HCT116 (cell line): ENCODE measurements at regions not wholly inside any gene's neighbourhood (a gene's known extent, or its start where the extent isn't known, plus 50 kb on each side); places are given as distances from the start of the nearest gene placed in this dataset.

Experiments used
- ATAC-seq: fragments of 200-7000 bp; cut with Tn5 transposase; 2 replicates; pipeline ENCODE4 v1.9.1; 2020; ENCODE audit warnings: mild to moderate bottlenecking, moderate library complexity
- BruUV-seq: library from RNA; stranded (reverse); fragments of 400-500 nt; replicated peaks from 2 replicates; lab custom pipeline; 2021; lab: Mats Ljungman, UMichigan
- CTCF ChIA-PET: fragments of 300-600 bp; sonication (Branson Sonifier 250); formaldehyde crosslinking; loops from one replicate; lab custom pipeline; 2021; ENCODE audit warnings: antibody characterized with exemption; lab: Charles Lee
- POLR2A ChIA-PET: fragments of 300-600, 350-600 bp; sonication (Branson Sonifier 250); formaldehyde crosslinking; loops from one replicate; lab custom pipeline; 2021; ENCODE audit warnings: antibody characterized with exemption; lab: Charles Lee
- RAD21 ChIA-PET, 2 experiments: fragments of 300-600 bp; sonication (Branson Sonifier 250); formaldehyde crosslinking; loops; one replicate each; lab custom pipeline; 2023; ENCODE audit warnings: low total read pairs in 2 of 2; ENCODE audit not compliant: uncharacterized antibody in 2 of 2, unreplicated experiment in 2 of 2, low non-redundant PET in 1 of 2; lab: Charles Lee
- DNase-seq: peaks from one replicate; pipeline ENCODE4 v3.0.0-alpha.2; 2010; ENCODE audit warnings: low read depth, low spot score
- H2AFZ ChIP-seq: fragments of 200-600 bp; shearing (Covaris generic), sonication (generic); 2 replicates; pipeline ENCODE4 v1.6.1; 2017; ENCODE audit warnings: low read depth, mixed run types, mixed read lengths, antibody characterized with exemption, low read length; ENCODE audit not compliant: poor library complexity, severe bottlenecking
- H3K27ac ChIP-seq: 2 replicates; pipeline ENCODE4 v1.5.1; 2012; ENCODE audit warnings: low read depth, low read length
- H3K27me3 ChIP-seq: fragments of 200-600 bp; sonication (generic); 2 replicates; pipeline ENCODE4 v1.6.1; 2016; ENCODE audit warnings: mixed run types, low read length, mixed read lengths; ENCODE audit not compliant: insufficient read depth
- H3K36me3 ChIP-seq, 2 experiments: fragments of 200-500 bp in 1 of 2; fragments of 200-600 bp in 1 of 2; sonication (Bioruptor generic) in 1 of 2; sonication (generic) in 1 of 2; 2 replicates each; pipeline versions ENCODE4 v1.5.1 to v1.6.1; 2014 to 2016; ENCODE audit warnings: low read length in 2 of 2, inconsistent platforms in 1 of 2, mixed read lengths in 1 of 2, mixed run types in 1 of 2; ENCODE audit not compliant: insufficient read depth in 2 of 2, control insufficient read depth in 1 of 2
- H3K4me1 ChIP-seq, 2 experiments: fragments of 200-600 bp in 1 of 2; sonication (generic) in 1 of 2; 2 replicates each; pipeline versions ENCODE4 v1.5.1 to v1.6.1; 2012 to 2017; ENCODE audit warnings: low read length in 2 of 2, inconsistent platforms in 1 of 2, mild to moderate bottlenecking in 1 of 2, mixed read lengths in 1 of 2, mixed run types in 1 of 2, moderate library complexity in 1 of 2; ENCODE audit not compliant: insufficient read depth in 2 of 2, control insufficient read depth in 1 of 2
- H3K4me2 ChIP-seq: fragments of 200-600 bp; sonication (generic); 2 replicates; pipeline ENCODE4 v1.6.1; 2017; ENCODE audit warnings: mixed run types, low read length, mixed read lengths
- H3K4me3 ChIP-seq, 2 experiments: fragments of 200-600 bp in 1 of 2; sonication (generic) in 1 of 2; replicated peaks in 1 of 2; 2 replicates each; pipeline ENCODE4 v1.5.1; 2011 to 2016; ENCODE audit warnings: low read length in 2 of 2, control low read depth in 1 of 2, low read depth in 1 of 2, mild to moderate bottlenecking in 1 of 2, mixed read lengths in 1 of 2, mixed run types in 1 of 2
- H3K79me2 ChIP-seq: fragments of 200-600 bp; sonication (generic); 2 replicates; pipeline ENCODE4 v1.6.1; 2017; ENCODE audit warnings: mild to moderate bottlenecking, mixed run types, low read length, moderate library complexity, mixed read lengths; ENCODE audit not compliant: insufficient read depth
- H3K9ac ChIP-seq: fragments of 200-600 bp; sonication (generic); 2 replicates; pipeline ENCODE4 v1.6.1; 2016; ENCODE audit warnings: low read length, mixed read lengths
- H3K9me2 ChIP-seq: fragments of 200-600 bp; sonication (generic), shearing (Covaris generic); 2 replicates; pipeline ENCODE4 v1.6.1; 2017; ENCODE audit warnings: mixed run types, mild to moderate bottlenecking, moderate library complexity; ENCODE audit not compliant: insufficient read depth
- H3K9me3 ChIP-seq, 2 experiments: fragments of 200-500 bp in 1 of 2; fragments of 200-600 bp in 1 of 2; sonication (Bioruptor generic) in 1 of 2; sonication (generic) in 1 of 2; 2 replicates each; pipeline ENCODE4 v1.6.1; 2014 to 2017; ENCODE audit warnings: low read length in 2 of 2, mixed read lengths in 2 of 2, inconsistent platforms in 1 of 2, low read depth in 1 of 2, mild to moderate bottlenecking in 1 of 2, mixed run types in 1 of 2, moderate library complexity in 1 of 2; ENCODE audit not compliant: control insufficient read depth in 1 of 2, insufficient read depth in 1 of 2
- H4K20me1 ChIP-seq: fragments of 200-600 bp; sonication (generic), shearing (Covaris generic); 2 replicates; pipeline ENCODE4 v1.6.1; 2017; ENCODE audit warnings: mixed run types, mild to moderate bottlenecking, moderate library complexity; ENCODE audit not compliant: insufficient read depth
- CBX3 ChIP-seq: IDR thresholded peaks from 2 replicates; pipeline ENCODE4 v1.6.1; 2012; ENCODE audit warnings: low read depth
- EZH2 ChIP-seq: fragments of 200-600 bp; sonication (generic); IDR thresholded peaks from 2 replicates; pipeline ENCODE4 v1.6.1; 2017; ENCODE audit warnings: antibody characterized with exemption, mixed run types
- POLR2A ChIP-seq: IDR thresholded peaks from 2 replicates; pipeline ENCODE4 v1.7.0; 2011; ENCODE audit warnings: borderline replicate concordance; ENCODE audit not compliant: insufficient read depth, insufficient read length; ENCODE audit errors: extremely low read depth
- POLR2AphosphoS5 ChIP-seq: IDR thresholded peaks from 2 replicates; pipeline ENCODE4 v1.6.1; 2011; ENCODE audit warnings: mild to moderate bottlenecking, low read depth, low read length, moderate library complexity
- SP1 ChIP-seq: IDR thresholded peaks from 2 replicates; pipeline ENCODE4 v1.6.1; 2012; ENCODE audit warnings: low read depth
- intact Hi-C: fragments of 100-400 bp; cut with micrococcal nuclease; formaldehyde crosslinking; loops from 2 replicates; pipeline ENCODE4 v1.10.0; 2022
- TF ChIP-seq, protein P1 (sequence below): IDR thresholded peaks from 2 replicates; pipeline ENCODE4 v1.6.1; 2012
- TF ChIP-seq, protein P2 (sequence below): IDR thresholded peaks from 2 replicates; pipeline ENCODE4 v1.6.1; 2012
- TF ChIP-seq, protein P3 (sequence below): IDR thresholded peaks from 2 replicates; pipeline ENCODE4 v1.6.1; 2012; ENCODE audit warnings: low read depth

DNA sequence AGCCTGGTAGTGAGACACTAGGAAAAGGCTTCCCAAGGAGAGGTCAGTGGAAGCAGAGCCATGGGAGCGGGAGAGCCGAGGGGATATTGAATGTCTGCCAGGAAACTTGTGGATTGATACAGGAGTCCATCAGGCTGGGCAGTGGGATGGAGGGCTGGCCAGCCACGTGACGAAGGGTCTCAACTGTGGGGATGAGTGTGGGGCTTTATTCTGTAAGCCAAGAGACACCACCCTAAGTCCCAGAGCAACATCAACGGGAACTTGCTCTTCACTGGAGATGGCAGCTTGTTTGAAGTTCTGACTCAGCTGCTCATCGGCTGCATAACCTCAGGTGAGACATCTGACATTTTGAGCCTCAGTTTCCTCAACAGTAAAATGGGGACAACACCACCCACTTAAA lies 197.8 kb downstream of the VRK1 start (continued):
- TF ChIP-seq, protein P1, sequence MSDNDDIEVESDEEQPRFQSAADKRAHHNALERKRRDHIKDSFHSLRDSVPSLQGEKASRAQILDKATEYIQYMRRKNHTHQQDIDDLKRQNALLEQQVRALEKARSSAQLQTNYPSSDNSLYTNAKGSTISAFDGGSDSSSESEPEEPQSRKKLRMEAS: no peak
- no peak for TF ChIP-seq POLR2AphosphoS5

DNA sequence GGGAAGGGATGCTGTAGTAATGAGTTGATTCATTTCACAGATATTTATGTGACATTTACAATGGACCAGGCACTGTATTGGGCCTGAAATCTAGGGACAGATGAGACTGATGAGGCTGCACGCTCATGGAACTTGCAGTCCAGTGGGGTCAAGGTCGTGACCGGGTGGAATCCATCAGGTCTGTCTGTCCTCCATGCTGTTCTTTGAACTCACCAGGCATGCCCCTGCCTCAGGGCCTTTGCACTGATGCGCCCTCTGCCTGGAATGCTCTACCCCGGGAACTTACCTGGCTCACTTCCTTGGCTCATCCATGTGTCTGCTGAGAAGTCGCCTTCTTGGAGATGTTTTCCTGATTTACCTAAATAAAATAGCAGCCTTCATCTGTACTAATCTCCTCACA lies 200.1 kb downstream of the VRK1 start:
- RAD21 ChIA-PET: no interaction called here
- Histone ChIP-seq H3K36me3 (no peaks in the 10 kb centered on the region), H3K4me1 (no peaks in the 10 kb centered on the region), H4K20me1 (no peaks in the 10 kb centered on the region), H3K9me3 (no peaks in the 10 kb centered on the region), H3K9me2 (no peaks in the 10 kb centered on the region), H3K79me2 (no peaks in the 10 kb centered on the region), H3K27me3 (no peaks in the 10 kb centered on the region), H3K4me3 (no peak overlapping the region), H2AFZ (no peak overlapping the region), H3K27ac (no peak overlapping the region), H3K4me2 (no peak overlapping the region), H3K9ac (no peak overlapping the region)
- POLR2A ChIA-PET: no interaction called here
- TF ChIP-seq SP1 (no peak), CBX3 (no peak), POLR2A (no peak), EZH2 (no peak)
- TF ChIP-seq, protein P2, sequence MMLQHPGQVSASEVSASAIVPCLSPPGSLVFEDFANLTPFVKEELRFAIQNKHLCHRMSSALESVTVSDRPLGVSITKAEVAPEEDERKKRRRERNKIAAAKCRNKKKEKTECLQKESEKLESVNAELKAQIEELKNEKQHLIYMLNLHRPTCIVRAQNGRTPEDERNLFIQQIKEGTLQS: no peak
- TF ChIP-seq, protein P3, sequence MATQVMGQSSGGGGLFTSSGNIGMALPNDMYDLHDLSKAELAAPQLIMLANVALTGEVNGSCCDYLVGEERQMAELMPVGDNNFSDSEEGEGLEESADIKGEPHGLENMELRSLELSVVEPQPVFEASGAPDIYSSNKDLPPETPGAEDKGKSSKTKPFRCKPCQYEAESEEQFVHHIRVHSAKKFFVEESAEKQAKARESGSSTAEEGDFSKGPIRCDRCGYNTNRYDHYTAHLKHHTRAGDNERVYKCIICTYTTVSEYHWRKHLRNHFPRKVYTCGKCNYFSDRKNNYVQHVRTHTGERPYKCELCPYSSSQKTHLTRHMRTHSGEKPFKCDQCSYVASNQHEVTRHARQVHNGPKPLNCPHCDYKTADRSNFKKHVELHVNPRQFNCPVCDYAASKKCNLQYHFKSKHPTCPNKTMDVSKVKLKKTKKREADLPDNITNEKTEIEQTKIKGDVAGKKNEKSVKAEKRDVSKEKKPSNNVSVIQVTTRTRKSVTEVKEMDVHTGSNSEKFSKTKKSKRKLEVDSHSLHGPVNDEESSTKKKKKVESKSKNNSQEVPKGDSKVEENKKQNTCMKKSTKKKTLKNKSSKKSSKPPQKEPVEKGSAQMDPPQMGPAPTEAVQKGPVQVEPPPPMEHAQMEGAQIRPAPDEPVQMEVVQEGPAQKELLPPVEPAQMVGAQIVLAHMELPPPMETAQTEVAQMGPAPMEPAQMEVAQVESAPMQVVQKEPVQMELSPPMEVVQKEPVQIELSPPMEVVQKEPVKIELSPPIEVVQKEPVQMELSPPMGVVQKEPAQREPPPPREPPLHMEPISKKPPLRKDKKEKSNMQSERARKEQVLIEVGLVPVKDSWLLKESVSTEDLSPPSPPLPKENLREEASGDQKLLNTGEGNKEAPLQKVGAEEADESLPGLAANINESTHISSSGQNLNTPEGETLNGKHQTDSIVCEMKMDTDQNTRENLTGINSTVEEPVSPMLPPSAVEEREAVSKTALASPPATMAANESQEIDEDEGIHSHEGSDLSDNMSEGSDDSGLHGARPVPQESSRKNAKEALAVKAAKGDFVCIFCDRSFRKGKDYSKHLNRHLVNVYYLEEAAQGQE: no peak
- ATAC-seq (no peak), DNase-seq (no peak)
- CTCF ChIA-PET: no interaction called here
- no TSS peak for BruUV-seq
- intact Hi-C loops: no loop called here
